OCI-LY7 (cell line): ENCODE measurements at regions not wholly inside any gene's neighbourhood (a gene's known extent, or its start where the extent isn't known, plus 50 kb on each side); places are given as distances from the start of the nearest gene placed in this dataset.

Experiments used
- BruUV-seq: library from RNA; stranded (reverse); fragments of 400-500 nt; replicated peaks from 2 replicates; lab custom pipeline; 2021; lab: Mats Ljungman, UMichigan
- CTCF ChIA-PET: fragments of 300-600 bp; sonication (Branson Sonifier 250); formaldehyde crosslinking; loops from one replicate; lab custom pipeline; 2022; ENCODE audit warnings: antibody characterized with exemption; ENCODE audit not compliant: unreplicated experiment; lab: Charles Lee
- POLR2A ChIA-PET: fragments of 300-600 bp; sonication (Branson Sonifier 250); formaldehyde crosslinking; loops from one replicate; lab custom pipeline; 2022; ENCODE audit warnings: antibody characterized with exemption; lab: Charles Lee
- DNase-seq: peaks from one replicate; pipeline ENCODE4 v3.0.0-alpha.2; 2015; ENCODE audit warnings: low spot score
- H2AFZ ChIP-seq: fragments of 200-600 bp; sonication (generic), shearing (Covaris generic); 2 replicates; pipeline ENCODE4 v1.6.1; 2014; ENCODE audit warnings: mild to moderate bottlenecking, antibody characterized with exemption, low read length, moderate library complexity
- H3K27ac ChIP-seq: fragments of 200-600 bp; sonication (generic); 2 replicates; pipeline ENCODE4 v1.5.1; 2014; ENCODE audit warnings: mixed run types, low read depth, mild to moderate bottlenecking, moderate library complexity, low read length, inconsistent platforms; ENCODE audit not compliant: poor library complexity, severe bottlenecking
- H3K36me3 ChIP-seq: fragments of 200-600 bp; sonication (generic); 2 replicates; pipeline ENCODE4 v1.6.1; 2014; ENCODE audit warnings: mild to moderate bottlenecking, antibody characterized with exemption, low read length, moderate library complexity, mixed read lengths; ENCODE audit not compliant: insufficient read depth
- H3K4me1 ChIP-seq: fragments of 200-600 bp; sonication (generic); 2 replicates; pipeline ENCODE4 v1.5.1; 2014; ENCODE audit warnings: mild to moderate bottlenecking, low read length; ENCODE audit not compliant: insufficient read depth, poor library complexity, severe bottlenecking
- H3K4me2 ChIP-seq: fragments of 200-600 bp; sonication (generic); 2 replicates; pipeline ENCODE4 v1.6.1; 2014; ENCODE audit warnings: mild to moderate bottlenecking, low read length
- H3K4me3 ChIP-seq: fragments of 200-600 bp; sonication (generic); 2 replicates; pipeline ENCODE4 v1.5.1; 2014; ENCODE audit warnings: mild to moderate bottlenecking, low read depth, low read length; ENCODE audit not compliant: poor library complexity, severe bottlenecking
- H3K79me2 ChIP-seq: fragments of 200-600 bp; sonication (generic); 2 replicates; pipeline ENCODE4 v1.6.1; 2016; ENCODE audit warnings: low read depth, mild to moderate bottlenecking, low read length, moderate library complexity, mixed read lengths; ENCODE audit not compliant: insufficient read depth
- H3K9me2 ChIP-seq: fragments of 200-600 bp; sonication (generic); 2 replicates; pipeline ENCODE4 v1.6.1; 2016; ENCODE audit warnings: mild to moderate bottlenecking, low read length, mixed read lengths; ENCODE audit not compliant: insufficient read depth
- H3K9me3 ChIP-seq: fragments of 200-600 bp; sonication (generic); 2 replicates; pipeline ENCODE4 v1.6.1; 2014; ENCODE audit warnings: mild to moderate bottlenecking, mixed run types, low read length, mixed read lengths
- H4K20me1 ChIP-seq: fragments of 200-600 bp; sonication (generic); 2 replicates; pipeline ENCODE4 v1.6.1; 2014; ENCODE audit warnings: mild to moderate bottlenecking, antibody characterized with exemption, low read length, moderate library complexity, mixed read lengths; ENCODE audit not compliant: insufficient read depth
- EZH2phosphoT487 ChIP-seq: fragments of 200-600 bp; sonication (generic); IDR thresholded peaks from 2 replicates; pipeline ENCODE4 v1.6.1; 2018; ENCODE audit warnings: low read depth, borderline replicate concordance, mild to moderate bottlenecking, mixed run types, antibody characterized with exemption, low read length, moderate library complexity, mixed read lengths
- intact Hi-C: fragments of 100-400 bp; cut with micrococcal nuclease; formaldehyde crosslinking; loops from one replicate; pipeline ENCODE4 v1.10.0; 2022; ENCODE audit not compliant: unreplicated experiment
- TF ChIP-seq, protein P1 (sequence below): fragments of 200-600 bp; sonication (generic); conservative IDR thresholded peaks from 2 replicates; pipeline ENCODE4 v1.5.1; 2014; ENCODE audit warnings: mild to moderate bottlenecking, antibody characterized with exemption, low read length, moderate library complexity, mixed read lengths

DNA sequence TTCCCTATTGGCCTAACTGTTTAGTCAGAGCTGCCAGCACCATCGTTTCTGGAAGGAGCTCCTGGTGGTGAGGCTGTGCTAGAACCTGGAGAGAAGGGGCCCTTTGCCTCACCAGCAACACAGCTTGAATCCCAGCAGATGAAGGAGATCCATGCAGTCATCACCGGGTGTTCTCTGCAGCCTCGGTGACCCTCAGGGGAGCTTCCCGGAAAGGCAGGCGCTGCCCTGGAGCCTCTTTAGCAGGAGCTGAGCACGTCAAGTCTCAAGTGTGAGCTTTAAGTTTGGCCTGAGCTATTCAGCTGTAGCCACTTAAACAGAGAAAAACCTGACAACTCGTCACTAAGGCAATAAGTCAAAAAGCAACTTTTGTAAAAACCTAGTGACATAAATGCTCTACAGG is 181.2 kb upstream of the FOXQ1 start:
- no TSS peak for BruUV-seq
- Histone ChIP-seq H3K9me3 (no peaks in the 10 kb centered on the region), H3K79me2 (no peaks in the 10 kb centered on the region), H3K9me2 (no peaks in the 10 kb centered on the region), H3K4me3 (no peak overlapping the region), H2AFZ (no peak overlapping the region), H3K4me2 (no peak overlapping the region), H3K27ac (no peak overlapping the region), H4K20me1 (no peaks in the 10 kb centered on the region), H3K4me1 (no peaks in the 10 kb centered on the region), H3K36me3 (no peaks in the 10 kb centered on the region)
- TF ChIP-seq EZH2phosphoT487, result no peak
- TF ChIP-seq, protein P1, sequence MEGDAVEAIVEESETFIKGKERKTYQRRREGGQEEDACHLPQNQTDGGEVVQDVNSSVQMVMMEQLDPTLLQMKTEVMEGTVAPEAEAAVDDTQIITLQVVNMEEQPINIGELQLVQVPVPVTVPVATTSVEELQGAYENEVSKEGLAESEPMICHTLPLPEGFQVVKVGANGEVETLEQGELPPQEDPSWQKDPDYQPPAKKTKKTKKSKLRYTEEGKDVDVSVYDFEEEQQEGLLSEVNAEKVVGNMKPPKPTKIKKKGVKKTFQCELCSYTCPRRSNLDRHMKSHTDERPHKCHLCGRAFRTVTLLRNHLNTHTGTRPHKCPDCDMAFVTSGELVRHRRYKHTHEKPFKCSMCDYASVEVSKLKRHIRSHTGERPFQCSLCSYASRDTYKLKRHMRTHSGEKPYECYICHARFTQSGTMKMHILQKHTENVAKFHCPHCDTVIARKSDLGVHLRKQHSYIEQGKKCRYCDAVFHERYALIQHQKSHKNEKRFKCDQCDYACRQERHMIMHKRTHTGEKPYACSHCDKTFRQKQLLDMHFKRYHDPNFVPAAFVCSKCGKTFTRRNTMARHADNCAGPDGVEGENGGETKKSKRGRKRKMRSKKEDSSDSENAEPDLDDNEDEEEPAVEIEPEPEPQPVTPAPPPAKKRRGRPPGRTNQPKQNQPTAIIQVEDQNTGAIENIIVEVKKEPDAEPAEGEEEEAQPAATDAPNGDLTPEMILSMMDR, result no peak
- intact Hi-C loops, result no loop called here
- POLR2A ChIA-PET, result no interaction called here
- no peak for DNase-seq
- CTCF ChIA-PET, result no interaction called here

DNA sequence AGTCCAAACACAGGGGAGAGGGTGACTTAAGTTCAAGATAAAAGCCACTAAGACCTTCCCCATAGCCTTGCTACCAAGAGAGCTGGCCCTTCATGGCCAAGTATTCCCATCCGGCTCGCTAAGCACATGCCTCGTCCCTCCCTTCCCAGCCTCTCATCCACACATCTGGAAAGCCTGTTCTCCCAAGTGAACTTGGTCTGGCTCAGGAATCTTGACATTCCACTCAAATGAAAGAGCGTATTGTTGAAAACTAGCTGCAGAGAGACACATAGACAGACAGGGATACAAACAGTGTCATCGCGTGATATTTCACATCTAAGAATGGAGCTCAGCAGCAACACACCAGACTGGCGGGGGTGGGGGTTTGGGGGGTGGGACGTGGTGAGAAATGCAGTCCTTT is 182.8 kb upstream of the FOXQ1 start:
- CTCF ChIA-PET, result no interaction called here
- no peaks in the 10 kb centered on the region for H3K9me3 ChIP-seq
- no peaks in the 10 kb centered on the region for H3K9me2 ChIP-seq
- H2AFZ ChIP-seq, result no peak overlapping the region
- H3K4me3 ChIP-seq, result no peak overlapping the region
- H3K27ac ChIP-seq, result no peak overlapping the region
- no peaks in the 10 kb centered on the region for H3K4me1 ChIP-seq
- H3K4me2 ChIP-seq, result no peak overlapping the region
- no peak for DNase-seq
- POLR2A ChIA-PET, result no interaction called here
- BruUV-seq, result no TSS peak
- intact Hi-C loops, result no loop called here
- no peak for TF ChIP-seq EZH2phosphoT487
- TF ChIP-seq, protein P1, result no peak
- H3K79me2 ChIP-seq, result no peaks in the 10 kb centered on the region
- H3K36me3 ChIP-seq, result no peaks in the 10 kb centered on the region
- H4K20me1 ChIP-seq, result no peaks in the 10 kb centered on the region

DNA sequence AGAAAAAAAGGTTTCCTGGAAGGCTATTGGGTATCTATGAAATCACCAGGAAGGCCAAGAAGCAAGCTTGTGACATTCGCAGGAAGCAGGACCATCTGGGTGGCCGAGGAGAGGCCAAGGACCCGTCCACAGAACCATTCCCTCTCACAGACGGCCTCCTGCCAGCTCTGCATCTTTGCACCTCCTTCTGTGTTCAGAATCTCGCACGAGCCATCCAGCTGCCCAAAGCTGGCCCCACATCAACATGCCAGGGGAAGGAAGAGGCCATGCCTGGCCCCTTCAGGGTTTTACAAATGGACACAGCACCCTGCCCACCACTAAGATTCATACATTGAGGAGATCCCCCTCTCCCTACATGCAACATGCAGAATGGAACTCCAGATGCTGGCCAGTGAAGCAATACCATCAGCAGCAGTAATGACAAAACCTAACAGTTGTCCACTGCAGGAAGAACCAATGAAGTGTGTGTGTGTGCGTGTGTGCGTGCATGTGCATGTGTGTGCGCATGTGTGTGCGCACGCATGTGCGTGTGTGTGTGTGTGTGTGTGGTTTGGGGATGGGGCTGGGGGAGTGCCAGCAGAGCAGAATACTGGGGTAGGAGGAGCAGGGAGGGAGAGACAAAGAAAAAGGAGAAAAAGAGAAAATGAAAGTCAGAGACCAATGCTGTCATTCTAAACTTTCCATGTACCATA is 184.2 kb upstream of the FOXQ1 start:
- no peak for TF ChIP-seq EZH2phosphoT487
- TF ChIP-seq, protein P1, result no peak
- intact Hi-C loops, result no loop called here
- no peak for DNase-seq
- H3K4me2 ChIP-seq, result no peak overlapping the region
- no peak overlapping the region for H2AFZ ChIP-seq
- POLR2A ChIA-PET, result no interaction called here
- no peaks in the 10 kb centered on the region for H3K9me2 ChIP-seq
- H3K27ac ChIP-seq, result no peak overlapping the region
- no peaks in the 10 kb centered on the region for H3K9me3 ChIP-seq
- no TSS peak for BruUV-seq
- H4K20me1 ChIP-seq, result no peaks in the 10 kb centered on the region
- H3K4me1 ChIP-seq, result no peaks in the 10 kb centered on the region
- H3K4me3 ChIP-seq, result no peak overlapping the region
- H3K36me3 ChIP-seq, result no peaks in the 10 kb centered on the region
- CTCF ChIA-PET, result no interaction called here
- H3K79me2 ChIP-seq, result no peaks in the 10 kb centered on the region
